ENCODE measurements at regions not wholly inside any gene's neighbourhood (a gene's known extent, or its start where the extent isn't known, plus 50 kb on each side); places are given as distances from the start of the nearest gene placed in this dataset.

- no peak overlapping the region for H3K4me3 ChIP-seq
- H4K20me1 ChIP-seq (ENCODE audit: insufficient read depth) = no peaks in the 10 kb centered on the region
- H3K27ac ChIP-seq = no peak overlapping the region
- no peaks in the 10 kb centered on the region for H3K9me2 ChIP-seq (ENCODE audit: insufficient read depth)
- DNase-seq = no peak
- H3F3A ChIP-seq (ENCODE audit: insufficient read depth) = no peaks in the 10 kb centered on the region
- H3K9me3 ChIP-seq (ENCODE audit: low read depth) = no peaks in the 10 kb centered on the region
- TF ChIP-seq EZH2 (IDR thresholded peaks at IDR 0.05; ENCODE audit: insufficient read depth, poor library complexity, severe bottlenecking) (no peak), EZH2phosphoT487 (IDR thresholded peaks at IDR 0.05; ENCODE audit: insufficient read depth, low read depth) (no peak)
- H3K9ac ChIP-seq = no peak overlapping the region
- no peaks in the 10 kb centered on the region for H3K4me1 ChIP-seq (ENCODE audit: insufficient read depth)
- no peaks in the 10 kb centered on the region for H3K27me3 ChIP-seq (replicated peaks; ENCODE audit: insufficient read depth)
- no peak overlapping the region for H2AFZ ChIP-seq
- WGBS, 2 experiments (ENCODE audit: low coverage in 1 of 2, low lambda C conversion rate in 2 of 2, missing lambda C conversion rate in 2 of 2) = 15 to 30% methylated on average over 3 of the region's 3 CpGs
- in situ Hi-C loops (cut with MboI) = no loop called here
- H3K4me2 ChIP-seq (ENCODE audit: unreplicated experiment) = no peak overlapping the region
- H3K36me3 ChIP-seq (ENCODE audit: low read depth) = no peaks in the 10 kb centered on the region
- no peaks in the 10 kb centered on the region for H3K79me2 ChIP-seq (ENCODE audit: insufficient read depth)
These were observed 522.2 kb downstream of the SOX2 start for GRCh38 chr3:182233957-182234356.

- no peak overlapping the region for H2AFZ ChIP-seq
- H3K9me2 ChIP-seq (ENCODE audit: insufficient read depth) = no peaks in the 10 kb centered on the region
- no peak overlapping the region for H3K4me2 ChIP-seq (ENCODE audit: unreplicated experiment)
- 1 to 2% methylated on average over 2 of the region's 2 CpGs for WGBS, 2 experiments (ENCODE audit: low coverage in 1 of 2, low lambda C conversion rate in 2 of 2, missing lambda C conversion rate in 2 of 2)
- no peaks in the 10 kb centered on the region for H4K20me1 ChIP-seq (ENCODE audit: insufficient read depth)
- no peaks in the 10 kb centered on the region for H3K27me3 ChIP-seq (replicated peaks; ENCODE audit: insufficient read depth)
- TF ChIP-seq EZH2phosphoT487 (IDR thresholded peaks at IDR 0.05; ENCODE audit: insufficient read depth, low read depth) = no peak
- no peak for TF ChIP-seq EZH2 (IDR thresholded peaks at IDR 0.05; ENCODE audit: insufficient read depth, poor library complexity, severe bottlenecking)
- in situ Hi-C loops (cut with MboI) = no loop called here
- H3K4me3 ChIP-seq = no peak overlapping the region
- no peaks in the 10 kb centered on the region for H3K4me1 ChIP-seq (ENCODE audit: insufficient read depth)
- H3K79me2 ChIP-seq (ENCODE audit: insufficient read depth) = no peaks in the 10 kb centered on the region
- H3K36me3 ChIP-seq (ENCODE audit: low read depth) = no peaks in the 10 kb centered on the region
- H3K9me3 ChIP-seq (ENCODE audit: low read depth) = no peaks in the 10 kb centered on the region
- H3K27ac ChIP-seq = no peak overlapping the region
- no peak for DNase-seq
- H3K9ac ChIP-seq = no peak overlapping the region
- H3F3A ChIP-seq (ENCODE audit: insufficient read depth) = no peaks in the 10 kb centered on the region
These were observed 523.2 kb downstream of the SOX2 start for GRCh38 chr3:182234881-182235280.

GRCh38 chr3:182235504-182235903 is 523.8 kb downstream of the SOX2 start:
- no peaks in the 10 kb centered on the region for H4K20me1 ChIP-seq (ENCODE audit: insufficient read depth)
- no peak for TF ChIP-seq EZH2 (IDR thresholded peaks at IDR 0.05; ENCODE audit: insufficient read depth, poor library complexity, severe bottlenecking)
- no peak for TF ChIP-seq EZH2phosphoT487 (IDR thresholded peaks at IDR 0.05; ENCODE audit: insufficient read depth, low read depth)
- no peaks in the 10 kb centered on the region for H3K36me3 ChIP-seq (ENCODE audit: low read depth)
- no peaks in the 10 kb centered on the region for H3K9me3 ChIP-seq (ENCODE audit: low read depth)
- H3K4me3 ChIP-seq = no peak overlapping the region
- H3K27ac ChIP-seq = no peak overlapping the region
- H2AFZ ChIP-seq = no peak overlapping the region
- no peak overlapping the region for H3K4me2 ChIP-seq (ENCODE audit: unreplicated experiment)
- no peaks in the 10 kb centered on the region for H3K27me3 ChIP-seq (replicated peaks; ENCODE audit: insufficient read depth)
- no peaks in the 10 kb centered on the region for H3K79me2 ChIP-seq (ENCODE audit: insufficient read depth)
- in situ Hi-C loops (cut with MboI) = no loop called here
- no peaks in the 10 kb centered on the region for H3F3A ChIP-seq (ENCODE audit: insufficient read depth)
- no peaks in the 10 kb centered on the region for H3K4me1 ChIP-seq (ENCODE audit: insufficient read depth)
- DNase-seq = no peak
- 21 to 37% methylated on average over 2 of the region's 2 CpGs for WGBS, 2 experiments (ENCODE audit: low coverage in 1 of 2, low lambda C conversion rate in 2 of 2, missing lambda C conversion rate in 2 of 2)
- H3K9me2 ChIP-seq (ENCODE audit: insufficient read depth) = no peaks in the 10 kb centered on the region
- H3K9ac ChIP-seq = no peak overlapping the region

GRCh38 chr3:182238126-182238525 is 526.4 kb downstream of the SOX2 start:
- Histone ChIP-seq H3F3A (ENCODE audit: insufficient read depth) (no peaks in the 10 kb centered on the region), H3K79me2 (ENCODE audit: insufficient read depth) (no peaks in the 10 kb centered on the region), H3K4me3 (no peak overlapping the region), H3K9me2 (ENCODE audit: insufficient read depth) (no peaks in the 10 kb centered on the region), H3K9ac (no peak overlapping the region), H3K4me2 (ENCODE audit: unreplicated experiment) (no peak overlapping the region), H3K9me3 (ENCODE audit: low read depth) (no peaks in the 10 kb centered on the region), H2AFZ (no peak overlapping the region), H3K36me3 (ENCODE audit: low read depth) (no peaks in the 10 kb centered on the region), H3K27ac (no peak overlapping the region), H4K20me1 (ENCODE audit: insufficient read depth) (no peaks in the 10 kb centered on the region), H3K27me3 (replicated peaks; ENCODE audit: insufficient read depth) (no peaks in the 10 kb centered on the region), H3K4me1 (ENCODE audit: insufficient read depth) (no peaks in the 10 kb centered on the region)
- in situ Hi-C loops (cut with MboI) = no loop called here
- 33 to 43% methylated on average over 8 of the region's 8 CpGs for WGBS, 2 experiments (ENCODE audit: low coverage in 1 of 2, low lambda C conversion rate in 2 of 2, missing lambda C conversion rate in 2 of 2)
- TF ChIP-seq EZH2phosphoT487 (IDR thresholded peaks at IDR 0.05; ENCODE audit: insufficient read depth, low read depth) (no peak), EZH2 (IDR thresholded peaks at IDR 0.05; ENCODE audit: insufficient read depth, poor library complexity, severe bottlenecking) (no peak)
- no peak for DNase-seq

GRCh38 chr3:182239316-182239715 is 527.6 kb downstream of the SOX2 start:
- H3K4me2 ChIP-seq (ENCODE audit: unreplicated experiment) = no peak overlapping the region
- no peaks in the 10 kb centered on the region for H3K79me2 ChIP-seq (ENCODE audit: insufficient read depth)
- no peaks in the 10 kb centered on the region for H4K20me1 ChIP-seq (ENCODE audit: insufficient read depth)
- H3K4me3 ChIP-seq = no peak overlapping the region
- H3K9me3 ChIP-seq (ENCODE audit: low read depth) = no peaks in the 10 kb centered on the region
- in situ Hi-C loops (cut with MboI) = no loop called here
- H3F3A ChIP-seq (ENCODE audit: insufficient read depth) = no peaks in the 10 kb centered on the region
- no peaks in the 10 kb centered on the region for H3K4me1 ChIP-seq (ENCODE audit: insufficient read depth)
- no peak for DNase-seq
- no peaks in the 10 kb centered on the region for H3K9me2 ChIP-seq (ENCODE audit: insufficient read depth)
- no peaks in the 10 kb centered on the region for H3K27me3 ChIP-seq (replicated peaks; ENCODE audit: insufficient read depth)
- 32 to 41% methylated on average over 2 of the region's 2 CpGs for WGBS, 2 experiments (ENCODE audit: low coverage in 1 of 2, low lambda C conversion rate in 2 of 2, missing lambda C conversion rate in 2 of 2)
- TF ChIP-seq EZH2phosphoT487 (IDR thresholded peaks at IDR 0.05; ENCODE audit: insufficient read depth, low read depth) = no peak
- no peak for TF ChIP-seq EZH2 (IDR thresholded peaks at IDR 0.05; ENCODE audit: insufficient read depth, poor library complexity, severe bottlenecking)
- H3K36me3 ChIP-seq (ENCODE audit: low read depth) = no peaks in the 10 kb centered on the region
- no peak overlapping the region for H3K27ac ChIP-seq
- H2AFZ ChIP-seq = no peak overlapping the region
- H3K9ac ChIP-seq = no peak overlapping the region

Data from GM23248 (cell line).